Stomach smooth muscle (tissue), 2 donors: ENCODE measurements at regions not wholly inside any gene's neighbourhood (a gene's known extent, or its start where the extent isn't known, plus 50 kb on each side); places are given as distances from the start of the nearest gene placed in this dataset.
"Not testable (repeated sequence)": the region's sequence is repeated elsewhere in the genome, so short reads cannot be mapped to it uniquely, and the experiment has no call there.

Experiments used
- H3K27ac ChIP-seq: one replicate; pipeline ENCODE4 v1.7.0; 2013; ENCODE audit warnings: mild to moderate bottlenecking, low read length, inconsistent platforms
- H3K27me3 ChIP-seq, 2 donors: one replicate each; pipeline ENCODE4 v1.7.0; 2013; ENCODE audit warnings: low read length in 2 of 2; ENCODE audit not compliant: insufficient read depth in 2 of 2, control insufficient read depth in 1 of 2
- H3K36me3 ChIP-seq, 2 donors: one replicate each; pipeline ENCODE4 v1.7.0; 2013; ENCODE audit warnings: low read length in 2 of 2; ENCODE audit not compliant: control insufficient read depth in 2 of 2, insufficient read depth in 2 of 2
- H3K4me1 ChIP-seq: one replicate; pipeline ENCODE4 v1.7.0; 2013; ENCODE audit warnings: low read length; ENCODE audit not compliant: control insufficient read depth, insufficient read depth
- H3K4me3 ChIP-seq, 2 donors: one replicate each; pipeline ENCODE4 v1.7.0; 2013; ENCODE audit warnings: low read length in 2 of 2
- H3K9ac ChIP-seq, 2 donors: one replicate each; pipeline ENCODE4 v1.7.0; 2013; ENCODE audit warnings: low read length in 2 of 2, mild to moderate bottlenecking in 1 of 2
- H3K9me3 ChIP-seq, 2 donors: one replicate each; pipeline ENCODE4 v1.7.0; 2013; ENCODE audit warnings: low read length in 2 of 2; ENCODE audit not compliant: control insufficient read depth in 2 of 2
- donor health status: healthy.
- donor health status: Pancreatic carcinoma.

DNA sequence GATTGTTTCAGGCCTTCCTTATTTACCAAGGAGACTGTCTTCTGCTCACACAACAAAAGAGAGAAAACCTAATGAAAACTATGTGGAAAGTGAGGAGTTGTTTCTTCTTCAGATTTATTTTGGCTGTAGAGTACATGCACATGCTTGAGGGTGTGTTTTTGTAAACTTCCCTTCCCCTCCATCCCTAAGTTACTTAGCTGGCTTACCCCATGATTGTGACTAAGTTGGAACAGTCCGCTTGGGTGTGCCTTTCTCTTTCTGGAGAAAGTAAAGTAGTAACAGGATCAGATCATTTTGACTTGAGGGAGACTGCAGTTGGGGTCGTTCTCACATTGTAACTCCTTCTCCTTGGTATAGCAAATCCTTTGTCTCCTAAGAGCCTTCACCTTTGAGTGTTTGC lies 155.9 kb downstream of the RTL9 start:
- Histone ChIP-seq H3K9ac (no peak overlapping the region), H3K27me3 (peaks cover 0 to 7% of the 10 kb centered on the region in 2 donors), H3K4me3 (no peak overlapping the region), H3K36me3 (no peaks in the 10 kb centered on the region), H3K9me3 (no peaks in the 10 kb centered on the region), H3K27ac (no peak overlapping the region), H3K4me1 (no peaks in the 10 kb centered on the region)

DNA sequence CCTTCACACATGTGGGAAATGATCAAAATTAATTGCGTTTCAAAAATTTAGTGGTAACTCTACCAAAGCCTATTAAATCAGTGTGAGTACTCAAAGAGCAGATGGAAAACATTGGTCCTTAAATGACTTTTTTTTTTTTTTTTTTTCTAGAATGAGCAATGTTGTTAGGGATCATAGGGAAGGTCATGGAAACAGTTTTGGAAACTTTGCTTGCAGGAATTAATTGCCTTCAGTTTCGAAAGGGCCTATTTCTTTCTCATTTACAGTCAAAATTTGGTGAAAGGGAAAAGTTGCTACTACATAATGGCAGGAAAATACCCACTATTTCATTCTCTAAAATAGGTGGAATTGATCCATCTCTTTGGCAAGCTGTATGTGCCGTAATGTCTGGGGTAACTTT lies 160.9 kb downstream of the RTL9 start:
- Histone ChIP-seq H3K36me3 (no peaks in the 10 kb centered on the region), H3K9ac (no peak overlapping the region), H3K27ac (no peak overlapping the region), H3K9me3 (no peaks in the 10 kb centered on the region), H3K4me1 (no peaks in the 10 kb centered on the region), H3K4me3 (no peak overlapping the region), H3K27me3 (peaks cover 0 to 7% of the 10 kb centered on the region in 2 donors)

DNA sequence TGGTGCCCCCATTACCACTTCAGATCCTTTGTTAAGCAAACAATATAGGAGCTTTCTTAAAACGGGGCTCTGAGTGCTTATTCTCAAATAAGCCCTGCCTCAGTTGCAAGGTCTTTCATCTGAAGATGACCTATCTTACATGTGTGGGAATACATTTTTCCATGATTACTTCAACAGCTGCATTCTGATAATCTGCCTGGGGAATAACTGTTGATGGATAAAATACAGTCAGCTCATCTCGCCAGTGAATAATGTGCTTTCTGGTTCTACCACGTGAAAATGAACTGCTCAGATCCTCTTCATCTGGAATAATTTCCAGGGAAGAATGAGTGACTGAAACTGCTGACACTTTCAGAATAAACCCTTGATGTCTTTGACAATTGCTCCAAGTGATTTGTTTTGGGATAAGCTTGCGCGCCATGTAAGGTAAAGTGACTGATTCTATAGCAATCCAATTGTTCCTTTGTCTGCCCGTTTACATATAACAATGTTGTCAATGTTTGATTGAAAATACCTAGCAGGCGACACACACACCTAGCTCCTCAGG lies 161.3 kb downstream of the RTL9 start:
- no peak overlapping the region for H3K27ac ChIP-seq
- H3K9ac ChIP-seq: no peak overlapping the region

DNA sequence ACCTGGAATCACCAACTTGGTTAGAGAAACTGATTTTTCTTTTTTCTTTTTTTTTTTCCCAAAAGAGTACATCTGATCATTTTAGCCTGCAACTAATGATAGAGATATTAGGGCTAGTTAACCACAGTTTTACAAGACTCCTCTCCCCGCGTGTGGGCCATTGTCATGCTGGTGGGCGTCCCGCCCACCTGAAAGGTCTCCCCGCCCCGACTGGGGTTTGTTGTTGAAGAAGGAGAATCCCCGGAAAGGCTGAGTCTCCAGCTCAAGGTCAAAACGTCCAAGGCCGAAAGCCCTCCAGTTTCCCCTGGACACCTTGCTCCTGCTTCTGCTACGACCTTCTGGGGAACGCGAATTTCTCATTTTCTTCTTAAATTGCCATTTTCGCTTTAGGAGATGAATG lies 162.0 kb downstream of the RTL9 start:
- not testable (repeated sequence) for H3K27me3 ChIP-seq, H3K9ac ChIP-seq, H3K4me3 ChIP-seq, H3K4me1 ChIP-seq, H3K36me3 ChIP-seq, H3K9me3 ChIP-seq, H3K27ac ChIP-seq

More for the DNA sequence above, 161.3 kb downstream of the RTL9 start:
- Histone ChIP-seq H3K4me3 (no peak overlapping the region), H3K9me3 (no peaks in the 10 kb centered on the region), H3K27me3 (peaks cover 0 to 7% of the 10 kb centered on the region in 2 donors), H3K36me3 (no peaks in the 10 kb centered on the region), H3K4me1 (no peaks in the 10 kb centered on the region)

DNA sequence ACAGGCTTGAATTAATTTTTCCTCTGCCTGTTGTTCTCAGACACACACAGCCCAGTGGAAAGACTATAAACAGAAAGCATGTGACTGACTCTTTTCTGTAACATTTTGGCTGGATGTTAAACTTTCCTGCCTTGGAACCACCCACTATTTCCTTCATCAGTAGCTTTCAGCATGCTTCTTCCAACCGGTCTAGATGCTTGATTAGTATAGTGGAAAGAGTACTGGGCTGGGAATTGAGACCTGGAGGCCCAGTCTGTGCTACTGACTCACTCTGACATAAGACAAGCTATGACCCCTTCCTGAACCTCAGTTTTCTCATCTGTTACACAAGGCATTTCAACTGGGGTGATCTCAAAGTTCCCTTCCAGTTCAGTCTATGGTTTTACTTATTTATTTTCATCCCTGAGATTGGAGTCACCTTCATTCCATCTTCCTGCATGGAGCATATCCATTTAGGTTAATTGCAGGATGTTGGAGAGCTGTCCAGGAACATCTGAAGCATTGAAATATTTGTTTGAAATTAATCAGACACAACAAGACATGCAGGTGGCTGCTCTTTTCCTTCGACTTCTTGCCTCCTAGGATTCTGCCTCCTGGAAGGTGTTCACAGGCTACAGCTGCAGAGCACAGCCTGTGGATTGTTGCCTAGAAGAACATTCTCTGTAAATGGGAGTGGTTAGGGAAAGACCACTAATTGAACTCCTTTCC lies 173.4 kb downstream of the RTL9 start:
- H3K36me3 ChIP-seq: no peaks in the 10 kb centered on the region
- H3K4me1 ChIP-seq: no peaks in the 10 kb centered on the region
- no peak overlapping the region for H3K9ac ChIP-seq
- no peaks in the 10 kb centered on the region for H3K27me3 ChIP-seq
- H3K9me3 ChIP-seq: no peaks in the 10 kb centered on the region
- no peak overlapping the region for H3K27ac ChIP-seq
- no peak overlapping the region for H3K4me3 ChIP-seq

DNA sequence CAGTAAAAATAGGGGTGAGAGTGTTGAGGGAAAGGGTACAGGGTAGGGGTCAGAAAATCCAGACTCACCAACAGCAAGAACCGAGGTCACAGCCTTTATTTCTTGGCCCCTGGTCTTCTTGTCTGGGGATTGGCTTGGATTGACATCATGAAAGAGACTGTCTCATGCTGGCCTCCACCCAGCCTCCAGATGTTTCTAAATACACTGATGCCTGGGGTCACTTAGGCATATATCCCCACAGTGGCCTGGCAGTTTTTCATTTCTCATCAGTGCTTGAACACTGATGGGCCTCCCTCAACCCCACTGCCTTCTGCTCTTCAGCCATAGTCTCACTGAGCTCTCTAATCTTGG lies 173.9 kb downstream of the RTL9 start:
- H3K27me3 ChIP-seq: no peaks in the 10 kb centered on the region
- H3K27ac ChIP-seq: no peak overlapping the region
- H3K9me3 ChIP-seq: no peaks in the 10 kb centered on the region
- no peaks in the 10 kb centered on the region for H3K36me3 ChIP-seq
- H3K9ac ChIP-seq: no peak overlapping the region
- H3K4me3 ChIP-seq: no peak overlapping the region
- no peaks in the 10 kb centered on the region for H3K4me1 ChIP-seq

DNA sequence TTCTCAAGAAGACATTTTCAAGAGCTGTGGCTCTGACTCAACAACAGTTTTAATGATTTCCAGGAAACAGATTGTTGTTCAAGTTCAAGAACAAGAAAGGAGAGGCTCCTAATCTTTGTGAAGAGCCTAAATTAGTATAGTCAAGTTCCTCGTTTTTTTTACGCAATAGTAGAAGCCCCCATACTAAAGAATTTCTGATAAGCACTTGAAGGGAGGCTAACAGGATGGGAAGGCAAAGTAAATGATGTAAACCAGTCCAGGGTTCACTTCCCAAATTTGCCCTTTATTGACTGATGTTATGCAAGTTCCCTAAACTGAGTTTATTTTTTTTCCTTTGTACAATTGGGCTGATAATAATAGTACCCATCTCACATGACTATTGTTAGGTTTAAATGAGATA lies 178.2 kb downstream of the RTL9 start:
- Histone ChIP-seq H3K9me3 (no peaks in the 10 kb centered on the region), H3K27me3 (no peaks in the 10 kb centered on the region), H3K4me1 (no peaks in the 10 kb centered on the region), H3K27ac (no peak overlapping the region), H3K9ac (no peak overlapping the region), H3K36me3 (no peaks in the 10 kb centered on the region), H3K4me3 (no peak overlapping the region)

DNA sequence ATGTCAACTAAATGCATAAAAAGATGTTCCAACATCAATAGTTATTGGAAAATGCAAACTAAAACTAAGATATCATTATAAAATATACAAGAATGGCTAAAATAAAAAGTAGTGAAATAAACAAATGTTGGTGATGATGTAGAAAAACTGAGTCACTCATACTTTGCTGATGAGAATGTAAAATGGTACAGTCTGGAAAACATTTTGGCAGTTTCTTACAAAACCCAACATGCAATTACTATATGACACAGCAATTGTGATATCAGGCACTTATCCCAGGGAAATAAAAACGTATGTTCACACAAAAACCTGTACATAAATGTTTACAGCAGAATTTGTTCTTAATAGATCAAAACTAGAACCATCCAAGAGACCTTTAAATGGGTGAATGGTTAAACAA lies 182.6 kb downstream of the RTL9 start:
- Histone ChIP-seq H3K9me3 (no peaks in the 10 kb centered on the region), H3K4me1 (no peaks in the 10 kb centered on the region), H3K4me3 (no peak overlapping the region), H3K27ac (no peak overlapping the region), H3K27me3 (peaks cover 0 to under 1% of the 10 kb centered on the region in 2 donors), H3K36me3 (no peaks in the 10 kb centered on the region), H3K9ac (no peak overlapping the region)

DNA sequence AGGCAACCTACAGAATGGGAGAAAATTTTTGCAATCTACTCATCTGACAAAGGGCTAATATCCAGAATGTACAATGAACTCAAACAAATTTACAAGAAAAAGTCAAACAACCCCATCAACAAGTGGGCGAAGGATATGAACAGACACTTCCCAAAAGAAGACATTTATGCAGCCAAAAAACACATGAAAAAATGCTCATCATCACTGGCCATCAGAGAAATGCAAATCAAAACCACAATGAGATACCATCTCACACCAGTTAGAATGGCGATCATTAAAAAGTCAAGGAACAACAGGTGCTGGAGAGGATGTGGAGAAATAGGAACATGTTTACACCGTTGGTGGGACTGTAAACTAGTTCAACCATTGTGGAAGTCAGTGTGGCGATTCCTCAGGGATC lies 192.2 kb downstream of the RTL9 start:
- H3K36me3 ChIP-seq, H3K4me1 ChIP-seq, H3K9ac ChIP-seq, H3K4me3 ChIP-seq, H3K27me3 ChIP-seq, H3K9me3 ChIP-seq, H3K27ac ChIP-seq: not testable (repeated sequence)

DNA sequence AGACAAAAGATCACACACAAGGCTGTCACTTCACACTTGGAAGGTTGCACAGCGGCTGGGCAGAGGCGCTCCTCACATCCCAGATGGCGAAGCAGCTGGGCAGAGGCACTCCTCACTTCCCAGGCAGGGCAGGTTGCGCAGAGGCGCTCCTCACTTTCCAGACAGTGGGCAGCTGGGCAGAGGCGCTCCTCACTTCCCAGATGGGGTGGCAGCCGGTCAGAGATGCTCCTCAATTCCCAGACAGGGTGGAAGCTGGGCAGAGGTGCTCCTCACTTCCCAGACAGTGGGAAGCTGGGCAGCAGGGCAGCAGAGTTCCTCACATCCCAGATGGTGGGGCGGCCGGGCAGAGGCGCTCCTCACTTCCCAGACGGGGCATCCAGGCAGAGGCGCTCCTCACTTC lies 199.2 kb downstream of the RTL9 start:
- H3K36me3 ChIP-seq: no peaks in the 10 kb centered on the region
- H3K4me3 ChIP-seq: no peak overlapping the region
- H3K27me3 ChIP-seq: peaks cover 0 to 8% of the 10 kb centered on the region in 2 donors
- no peaks in the 10 kb centered on the region for H3K4me1 ChIP-seq
- no peaks in the 10 kb centered on the region for H3K9me3 ChIP-seq
- no peak overlapping the region for H3K9ac ChIP-seq
- H3K27ac ChIP-seq: no peak overlapping the region

DNA sequence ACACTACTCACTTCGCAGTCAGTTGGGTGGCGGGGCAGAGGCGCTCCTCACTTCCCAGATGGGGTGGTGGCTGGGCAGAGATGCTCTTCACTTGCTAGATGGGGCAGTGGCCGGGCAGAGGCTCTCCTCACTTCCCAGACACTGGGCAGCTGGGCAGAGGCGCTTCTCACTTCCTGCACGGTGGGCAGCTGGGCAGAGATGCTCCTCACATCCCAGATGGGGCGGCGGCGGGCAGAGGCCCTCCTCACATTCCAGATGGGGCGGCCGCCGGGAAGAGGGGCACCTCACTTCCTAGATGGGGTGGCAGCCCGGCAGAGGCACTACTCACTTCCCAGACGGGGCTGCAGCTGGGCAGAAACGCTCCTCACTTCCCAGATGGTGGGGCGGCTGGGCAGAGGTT lies 199.8 kb downstream of the RTL9 start:
- Histone ChIP-seq H3K27ac (no peak overlapping the region), H3K4me3 (no peak overlapping the region), H3K9me3 (no peaks in the 10 kb centered on the region), H3K4me1 (no peaks in the 10 kb centered on the region), H3K36me3 (no peaks in the 10 kb centered on the region), H3K27me3 (peaks cover 0 to 8% of the 10 kb centered on the region in 2 donors), H3K9ac (no peak overlapping the region)
